Left lung (tissue), 4 donors: ENCODE measurements at regions not wholly inside any gene's neighbourhood (a gene's known extent, or its start where the extent isn't known, plus 50 kb on each side); places are given as distances from the start of the nearest gene placed in this dataset.

Experiments
- ATAC-seq: fragments of 200-7000 bp; cut with Tn5 transposase; one replicate; pipeline ENCODE4 v1.9.1; 2020; ENCODE audit warnings: moderate library complexity
- DNase-seq, 4 donors: peaks; one replicate each; pipeline ENCODE4 v3.0.0-alpha.2; 2013 to 2020
- H3K27ac ChIP-seq, 2 donors: fragments of 200-600 bp; sonication (generic) in 1 of 2; one replicate each; pipeline versions ENCODE4 v1.5.0 to v1.8.0; 2020 to 2021
- H3K27me3 ChIP-seq, 2 donors: fragments of 200-600 bp; sonication (generic) in 1 of 2; one replicate each; pipeline versions ENCODE4 v1.5.0 to v1.8.0; 2020 to 2021
- H3K36me3 ChIP-seq, 2 donors: fragments of 200-600 bp; sonication (generic) in 1 of 2; one replicate each; pipeline versions ENCODE4 v1.5.0 to v1.8.0; 2020 to 2021
- H3K4me1 ChIP-seq, 2 donors: fragments of 200-600 bp; one replicate each; pipeline ENCODE4 v1.8.0; 2021
- H3K4me3 ChIP-seq, 2 donors: fragments of 200-600 bp; sonication (generic) in 1 of 2; one replicate each; pipeline versions ENCODE4 v1.5.0 to v1.8.0; 2020 to 2021; ENCODE audit warnings: mild to moderate bottlenecking in 1 of 2
- H3K9me3 ChIP-seq, 2 donors: fragments of 200-600 bp; sonication (generic) in 1 of 2; one replicate each; pipeline versions ENCODE4 v1.5.0 to v1.8.0; 2020 to 2021
- CTCF ChIP-seq, 2 donors: fragments of 200-600 bp; sonication (generic) in 1 of 2; IDR thresholded peaks; one replicate each; pipeline versions ENCODE4 v1.5.0 to v1.8.0; 2021; ENCODE audit warnings: antibody characterized with exemption in 2 of 2
- intact Hi-C, 2 donors: fragments of 100-400 bp; cut with DNase I; formaldehyde crosslinking; loops; one replicate each; pipeline versions ENCODE4 v1.11.2 to v1.14.2; 2022
- donor health status: DM: no; HTN: yes; CAD: no.
- donor health status: DM: no; HTN: no; CAD: no.

GRCh38 chr4:27142841-27143240 is 282.2 kb downstream of the STIM2 start:
- Histone ChIP-seq H3K9me3 (peaks cover 0 to 8% of the 10 kb centered on the region in 2 donors), H3K4me3 (no peak overlapping the region), H3K27ac (no peak overlapping the region), H3K27me3 (no peaks in the 10 kb centered on the region), H3K4me1 (no peaks in the 10 kb centered on the region), H3K36me3 (no peaks in the 10 kb centered on the region)
- TF ChIP-seq CTCF (IDR thresholded peaks at IDR 0.05) = no peak
- DNase-seq (no peak), ATAC-seq (no peak)
- intact Hi-C loops = no loop called here

- Histone ChIP-seq H3K9me3 (peaks cover 0 to 3% of the 10 kb centered on the region in 2 donors), H3K27ac (no peak overlapping the region), H3K27me3 (no peaks in the 10 kb centered on the region), H3K4me3 (no peak overlapping the region), H3K4me1 (no peaks in the 10 kb centered on the region), H3K36me3 (no peaks in the 10 kb centered on the region)
- intact Hi-C loops = no loop called here
- DNase-seq (no peak), ATAC-seq (no peak)
- no peak for TF ChIP-seq CTCF (IDR thresholded peaks at IDR 0.05)
Measured at GRCh38 chr4:27145597-27145996, 285.0 kb downstream of the STIM2 start.

- Histone ChIP-seq H3K4me1 (no peaks in the 10 kb centered on the region), H3K4me3 (no peak overlapping the region), H3K27ac (no peak overlapping the region), H3K9me3 (peaks cover 0 to 3% of the 10 kb centered on the region in 2 donors), H3K27me3 (no peaks in the 10 kb centered on the region), H3K36me3 (no peaks in the 10 kb centered on the region)
- TF ChIP-seq CTCF (IDR thresholded peaks at IDR 0.05) = no peak
- intact Hi-C loops = no loop called here
- ATAC-seq (no peak), DNase-seq (no peak)
Measured at GRCh38 chr4:27148211-27148895, 287.7 kb downstream of the STIM2 start.

- no peaks in the 10 kb centered on the region for H3K36me3 ChIP-seq
- no peak overlapping the region for H3K4me3 ChIP-seq
- H3K9me3 ChIP-seq = peaks cover 0 to 3% of the 10 kb centered on the region in 2 donors
- no peaks in the 10 kb centered on the region for H3K4me1 ChIP-seq
- TF ChIP-seq CTCF (IDR thresholded peaks at IDR 0.05) = no peak
- ATAC-seq (peak; percentile 56), DNase-seq (no peak)
- intact Hi-C loops = no loop called here
- no peak overlapping the region for H3K27ac ChIP-seq
- H3K27me3 ChIP-seq = no peaks in the 10 kb centered on the region
Measured at GRCh38 chr4:27149541-27150212, 289.0 kb downstream of the STIM2 start.

- Histone ChIP-seq H3K9me3 (no peaks in the 10 kb centered on the region), H3K27me3 (no peaks in the 10 kb centered on the region), H3K4me3 (no peak overlapping the region), H3K4me1 (no peaks in the 10 kb centered on the region), H3K36me3 (no peaks in the 10 kb centered on the region), H3K27ac (no peak overlapping the region)
- DNase-seq (no peak), ATAC-seq (no peak)
- TF ChIP-seq CTCF (IDR thresholded peaks at IDR 0.05) = no peak
- intact Hi-C loops = no loop called here
Measured at GRCh38 chr4:27152703-27153102, 292.1 kb downstream of the STIM2 start.
